GM23338 (cell line): ENCODE measurements at regions not wholly inside any gene's neighbourhood (a gene's known extent, or its start where the extent isn't known, plus 50 kb on each side); places are given as distances from the start of the nearest gene placed in this dataset.

Experiments used
- CREB1 ChIP-seq: fragments of 250-450 bp; sonication (Bioruptor Pico); IDR thresholded peaks from 2 replicates; pipeline ENCODE4 v1.5.0; 2020; ENCODE audit warnings: low read depth, mild to moderate bottlenecking, moderate library complexity
- CTCF ChIP-seq, 2 experiments: fragments of 200-600 bp in 1 of 2; sonication (generic) in 1 of 2; conservative IDR thresholded peaks; 2 replicates each; pipeline versions ENCODE4 v1.5.1 to v1.6.1; 2016 to 2017; ENCODE audit warnings: antibody characterized with exemption in 2 of 2, low read depth in 2 of 2, mild to moderate bottlenecking in 2 of 2, moderate library complexity in 1 of 2
- EZH2 ChIP-seq: fragments of 200-600 bp; sonication (generic); IDR thresholded peaks from one replicate; pipeline ENCODE4 v1.8.0; 2017; ENCODE audit warnings: antibody characterized with exemption, mild to moderate bottlenecking, low read depth; ENCODE audit not compliant: unreplicated experiment
- EZH2phosphoT487 ChIP-seq: fragments of 200-600 bp; sonication (generic); IDR thresholded peaks from one replicate; pipeline ENCODE4 v1.8.1; 2018; ENCODE audit warnings: antibody characterized with exemption; ENCODE audit not compliant: unreplicated experiment
- JUNB ChIP-seq: IDR thresholded peaks from one replicate; pipeline ENCODE4 v1.6.1; 2016; ENCODE audit warnings: antibody characterized with exemption; ENCODE audit not compliant: unreplicated experiment
- NANOG ChIP-seq: IDR thresholded peaks from 2 replicates; pipeline ENCODE4 v1.6.1; 2016; ENCODE audit warnings: antibody characterized with exemption, borderline replicate concordance
- POLR2AphosphoS5 ChIP-seq: IDR thresholded peaks from 2 replicates; pipeline ENCODE4 v1.6.1; 2016; ENCODE audit warnings: antibody characterized with exemption, low read depth
- ZNF114 ChIP-seq: fragments of 250-450 bp; sonication (Bioruptor Pico); IDR thresholded peaks from 2 replicates; pipeline ENCODE4 v1.5.0; 2020; ENCODE audit warnings: mild to moderate bottlenecking, moderate library complexity
- ZNF331 ChIP-seq: fragments of 250-450 bp; sonication (Bioruptor Pico); IDR thresholded peaks from 2 replicates; pipeline ENCODE4 v1.5.0; 2020; ENCODE audit warnings: low read depth, mild to moderate bottlenecking, moderate library complexity
- ZNF462 ChIP-seq: fragments of 250-450 bp; sonication (Bioruptor Pico); IDR thresholded peaks from 2 replicates; pipeline ENCODE4 v1.5.0; 2020; ENCODE audit warnings: mild to moderate bottlenecking, moderate library complexity
- TF ChIP-seq, protein P1 (sequence below): IDR thresholded peaks from one replicate; pipeline ENCODE4 v1.6.1; 2018; ENCODE audit warnings: antibody characterized with exemption; ENCODE audit not compliant: unreplicated experiment
- TF ChIP-seq, protein P2 (sequence below): IDR thresholded peaks from 2 replicates; pipeline ENCODE4 v1.6.1; 2016; ENCODE audit warnings: antibody characterized with exemption

DNA sequence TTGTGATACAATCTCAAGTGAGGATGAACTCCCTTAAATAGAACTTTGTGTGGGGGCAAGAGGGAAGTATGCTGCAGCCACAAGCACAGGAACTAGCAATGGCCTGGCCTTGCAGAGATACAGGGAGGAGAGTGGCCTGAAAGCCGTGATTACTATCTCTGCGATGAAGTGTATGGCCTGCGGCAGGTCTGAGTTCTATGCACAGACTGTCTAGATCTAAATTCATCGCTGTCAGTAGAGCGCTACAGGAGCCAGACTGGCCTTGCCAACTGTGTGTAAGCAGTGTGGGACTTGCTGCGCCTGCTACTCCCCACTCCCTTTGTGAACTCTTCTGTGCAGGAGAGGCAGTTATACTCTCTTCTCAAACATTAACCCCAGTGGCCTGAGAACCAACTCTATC is 997.0 kb downstream of the GRIK2 start:
- TF ChIP-seq CTCF (conservative IDR thresholded peaks at IDR 0.05; ENCODE audit: low read depth in 2 of 2): no peak
- no peak for TF ChIP-seq EZH2
- TF ChIP-seq, protein P1, sequence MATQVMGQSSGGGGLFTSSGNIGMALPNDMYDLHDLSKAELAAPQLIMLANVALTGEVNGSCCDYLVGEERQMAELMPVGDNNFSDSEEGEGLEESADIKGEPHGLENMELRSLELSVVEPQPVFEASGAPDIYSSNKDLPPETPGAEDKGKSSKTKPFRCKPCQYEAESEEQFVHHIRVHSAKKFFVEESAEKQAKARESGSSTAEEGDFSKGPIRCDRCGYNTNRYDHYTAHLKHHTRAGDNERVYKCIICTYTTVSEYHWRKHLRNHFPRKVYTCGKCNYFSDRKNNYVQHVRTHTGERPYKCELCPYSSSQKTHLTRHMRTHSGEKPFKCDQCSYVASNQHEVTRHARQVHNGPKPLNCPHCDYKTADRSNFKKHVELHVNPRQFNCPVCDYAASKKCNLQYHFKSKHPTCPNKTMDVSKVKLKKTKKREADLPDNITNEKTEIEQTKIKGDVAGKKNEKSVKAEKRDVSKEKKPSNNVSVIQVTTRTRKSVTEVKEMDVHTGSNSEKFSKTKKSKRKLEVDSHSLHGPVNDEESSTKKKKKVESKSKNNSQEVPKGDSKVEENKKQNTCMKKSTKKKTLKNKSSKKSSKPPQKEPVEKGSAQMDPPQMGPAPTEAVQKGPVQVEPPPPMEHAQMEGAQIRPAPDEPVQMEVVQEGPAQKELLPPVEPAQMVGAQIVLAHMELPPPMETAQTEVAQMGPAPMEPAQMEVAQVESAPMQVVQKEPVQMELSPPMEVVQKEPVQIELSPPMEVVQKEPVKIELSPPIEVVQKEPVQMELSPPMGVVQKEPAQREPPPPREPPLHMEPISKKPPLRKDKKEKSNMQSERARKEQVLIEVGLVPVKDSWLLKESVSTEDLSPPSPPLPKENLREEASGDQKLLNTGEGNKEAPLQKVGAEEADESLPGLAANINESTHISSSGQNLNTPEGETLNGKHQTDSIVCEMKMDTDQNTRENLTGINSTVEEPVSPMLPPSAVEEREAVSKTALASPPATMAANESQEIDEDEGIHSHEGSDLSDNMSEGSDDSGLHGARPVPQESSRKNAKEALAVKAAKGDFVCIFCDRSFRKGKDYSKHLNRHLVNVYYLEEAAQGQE: no peak
- no peak for TF ChIP-seq ZNF462
- no peak for TF ChIP-seq ZNF331 (CRISPR knock-in tag)
- TF ChIP-seq POLR2AphosphoS5: no peak
- TF ChIP-seq, protein P2, sequence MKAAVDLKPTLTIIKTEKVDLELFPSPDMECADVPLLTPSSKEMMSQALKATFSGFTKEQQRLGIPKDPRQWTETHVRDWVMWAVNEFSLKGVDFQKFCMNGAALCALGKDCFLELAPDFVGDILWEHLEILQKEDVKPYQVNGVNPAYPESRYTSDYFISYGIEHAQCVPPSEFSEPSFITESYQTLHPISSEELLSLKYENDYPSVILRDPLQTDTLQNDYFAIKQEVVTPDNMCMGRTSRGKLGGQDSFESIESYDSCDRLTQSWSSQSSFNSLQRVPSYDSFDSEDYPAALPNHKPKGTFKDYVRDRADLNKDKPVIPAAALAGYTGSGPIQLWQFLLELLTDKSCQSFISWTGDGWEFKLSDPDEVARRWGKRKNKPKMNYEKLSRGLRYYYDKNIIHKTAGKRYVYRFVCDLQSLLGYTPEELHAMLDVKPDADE: no peak
- TF ChIP-seq CREB1: no peak
- TF ChIP-seq EZH2phosphoT487: no peak
- TF ChIP-seq JUNB: no peak
- no peak for TF ChIP-seq ZNF114 (CRISPR knock-in tag)
- TF ChIP-seq NANOG: no peak
